ENCODE measurements at regions not wholly inside any gene's neighbourhood (a gene's known extent, or its start where the extent isn't known, plus 50 kb on each side); places are given as distances from the start of the nearest gene placed in this dataset.

DNA sequence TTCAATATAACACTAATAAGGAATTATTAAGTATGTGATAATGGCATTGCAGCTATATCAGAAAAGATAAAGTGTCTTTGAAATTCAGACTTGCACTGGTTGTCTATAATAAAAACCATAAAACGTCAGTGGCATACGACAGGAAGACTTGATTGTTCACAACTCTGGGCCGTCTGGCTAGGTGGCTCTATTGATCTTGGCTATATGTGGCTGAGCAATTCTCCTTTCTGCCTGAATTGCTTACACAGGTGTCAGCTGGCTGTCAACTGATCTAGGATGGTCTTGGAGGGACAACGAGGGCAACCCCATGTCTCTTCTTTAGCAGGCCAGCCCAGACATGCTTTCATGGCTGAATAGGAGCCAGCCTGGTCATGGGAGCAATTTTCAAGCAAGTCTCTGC is 359.1 kb downstream of the QKI start:
- H3K27me3 ChIP-seq (ENCODE audit: insufficient read depth, low read length, poor library complexity, severe bottlenecking), result no peaks in the 10 kb centered on the region
- TF ChIP-seq, protein P1, sequence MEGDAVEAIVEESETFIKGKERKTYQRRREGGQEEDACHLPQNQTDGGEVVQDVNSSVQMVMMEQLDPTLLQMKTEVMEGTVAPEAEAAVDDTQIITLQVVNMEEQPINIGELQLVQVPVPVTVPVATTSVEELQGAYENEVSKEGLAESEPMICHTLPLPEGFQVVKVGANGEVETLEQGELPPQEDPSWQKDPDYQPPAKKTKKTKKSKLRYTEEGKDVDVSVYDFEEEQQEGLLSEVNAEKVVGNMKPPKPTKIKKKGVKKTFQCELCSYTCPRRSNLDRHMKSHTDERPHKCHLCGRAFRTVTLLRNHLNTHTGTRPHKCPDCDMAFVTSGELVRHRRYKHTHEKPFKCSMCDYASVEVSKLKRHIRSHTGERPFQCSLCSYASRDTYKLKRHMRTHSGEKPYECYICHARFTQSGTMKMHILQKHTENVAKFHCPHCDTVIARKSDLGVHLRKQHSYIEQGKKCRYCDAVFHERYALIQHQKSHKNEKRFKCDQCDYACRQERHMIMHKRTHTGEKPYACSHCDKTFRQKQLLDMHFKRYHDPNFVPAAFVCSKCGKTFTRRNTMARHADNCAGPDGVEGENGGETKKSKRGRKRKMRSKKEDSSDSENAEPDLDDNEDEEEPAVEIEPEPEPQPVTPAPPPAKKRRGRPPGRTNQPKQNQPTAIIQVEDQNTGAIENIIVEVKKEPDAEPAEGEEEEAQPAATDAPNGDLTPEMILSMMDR (conservative IDR thresholded peaks at IDR 0.05; ENCODE audit: low read length), result no peak
- H3K4me2 ChIP-seq (ENCODE audit: low read depth, low read length, poor library complexity, severe bottlenecking), result no peak overlapping the region
- H3K4me3 ChIP-seq (ENCODE audit: low read length, poor library complexity, severe bottlenecking), result no peak overlapping the region
- H3K4me1 ChIP-seq (ENCODE audit: insufficient read depth, low read length, poor library complexity, severe bottlenecking), result no peaks in the 10 kb centered on the region
- no peaks in the 10 kb centered on the region for H3K79me2 ChIP-seq (ENCODE audit: insufficient read depth, low read length)
- no peaks in the 10 kb centered on the region for H3K9me3 ChIP-seq (ENCODE audit: insufficient read depth, low read depth, low read length)
- no peaks in the 10 kb centered on the region for H3K36me3 ChIP-seq (ENCODE audit: insufficient read depth, low read length)
- H3K9me2 ChIP-seq (replicated peaks; ENCODE audit: low read depth, low read length), result no peaks in the 10 kb centered on the region
- H3F3A ChIP-seq (ENCODE audit: low read depth), result no peaks in the 10 kb centered on the region
- H3K9ac ChIP-seq (ENCODE audit: low read depth, low read length, poor library complexity, severe bottlenecking), result no peak overlapping the region
- no peaks in the 10 kb centered on the region for H4K20me1 ChIP-seq (ENCODE audit: insufficient read depth, low read length, poor library complexity, severe bottlenecking)
- no peak overlapping the region for H2AFZ ChIP-seq (ENCODE audit: low read length)

DNA sequence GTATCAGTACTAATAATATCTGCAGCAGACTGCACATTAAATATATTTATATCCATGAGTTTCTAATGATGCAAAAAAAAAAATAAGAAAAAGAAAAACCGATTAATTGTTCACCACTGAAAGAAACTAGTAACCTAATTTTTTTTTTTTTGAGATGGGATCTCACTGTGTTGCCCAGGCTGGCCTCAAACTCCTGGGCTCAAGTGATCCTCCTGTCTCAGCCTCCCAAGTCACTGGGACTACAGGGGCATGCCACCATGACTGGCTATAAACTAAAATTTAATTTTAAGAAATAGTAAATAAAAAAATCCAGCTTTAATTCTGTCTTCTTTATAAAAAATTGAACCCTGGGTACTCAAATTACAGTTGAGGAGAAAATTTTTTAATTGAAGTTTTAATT is 358.2 kb downstream of the QKI start:
- no peak overlapping the region for H3K9ac ChIP-seq (ENCODE audit: low read depth, low read length, poor library complexity, severe bottlenecking)
- H3K4me3 ChIP-seq (ENCODE audit: low read length, poor library complexity, severe bottlenecking), result no peak overlapping the region
- no peak overlapping the region for H2AFZ ChIP-seq (ENCODE audit: low read length)
- TF ChIP-seq, protein P1 (conservative IDR thresholded peaks at IDR 0.05; ENCODE audit: low read length), result no peak
- no peak for TF ChIP-seq EZH2phosphoT487 (IDR thresholded peaks at IDR 0.05; ENCODE audit: borderline replicate concordance)
- H3K27me3 ChIP-seq (ENCODE audit: insufficient read depth, low read length, poor library complexity, severe bottlenecking), result no peaks in the 10 kb centered on the region
- no peaks in the 10 kb centered on the region for H3F3A ChIP-seq (ENCODE audit: low read depth)
- no peaks in the 10 kb centered on the region for H3K4me1 ChIP-seq (ENCODE audit: insufficient read depth, low read length, poor library complexity, severe bottlenecking)
- H3K36me3 ChIP-seq (ENCODE audit: insufficient read depth, low read length), result no peaks in the 10 kb centered on the region
- H3K9me3 ChIP-seq (ENCODE audit: insufficient read depth, low read depth, low read length), result no peaks in the 10 kb centered on the region
- H4K20me1 ChIP-seq (ENCODE audit: insufficient read depth, low read length, poor library complexity, severe bottlenecking), result no peaks in the 10 kb centered on the region
- no peak overlapping the region for H3K4me2 ChIP-seq (ENCODE audit: low read depth, low read length, poor library complexity, severe bottlenecking)
- H3K9me2 ChIP-seq (replicated peaks; ENCODE audit: low read depth, low read length), result no peaks in the 10 kb centered on the region
- H3K79me2 ChIP-seq (ENCODE audit: insufficient read depth, low read length), result no peaks in the 10 kb centered on the region

DNA sequence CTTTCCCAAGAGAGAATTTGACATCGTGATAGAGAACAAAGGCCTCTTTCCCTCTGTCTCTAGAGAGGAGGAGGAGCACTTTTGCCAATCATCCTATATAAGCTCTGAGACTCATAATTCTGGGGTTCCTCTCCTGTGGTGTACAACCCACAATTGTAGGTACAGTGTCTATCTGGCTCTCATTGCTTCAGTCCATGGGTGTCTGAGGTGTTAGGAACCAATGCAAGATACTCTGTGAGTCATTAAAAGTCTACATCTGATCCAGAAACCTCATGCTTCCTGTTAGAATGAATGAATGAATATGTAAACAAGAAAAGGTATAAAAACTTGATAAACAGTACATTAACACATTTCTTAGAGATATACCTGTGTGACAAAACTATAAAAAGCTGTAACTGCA is 356.7 kb downstream of the QKI start:
- Histone ChIP-seq H2AFZ (ENCODE audit: low read length) (no peak overlapping the region), H3K27me3 (ENCODE audit: insufficient read depth, low read length, poor library complexity, severe bottlenecking) (no peaks in the 10 kb centered on the region), H3K9me3 (ENCODE audit: insufficient read depth, low read depth, low read length) (no peaks in the 10 kb centered on the region), H3K9ac (ENCODE audit: low read depth, low read length, poor library complexity, severe bottlenecking) (no peak overlapping the region), H4K20me1 (ENCODE audit: insufficient read depth, low read length, poor library complexity, severe bottlenecking) (no peaks in the 10 kb centered on the region), H3F3A (ENCODE audit: low read depth) (no peaks in the 10 kb centered on the region), H3K36me3 (ENCODE audit: insufficient read depth, low read length) (no peaks in the 10 kb centered on the region), H3K4me2 (ENCODE audit: low read depth, low read length, poor library complexity, severe bottlenecking) (no peak overlapping the region), H3K79me2 (ENCODE audit: insufficient read depth, low read length) (no peaks in the 10 kb centered on the region), H3K9me2 (replicated peaks; ENCODE audit: low read depth, low read length) (no peaks in the 10 kb centered on the region), H3K4me1 (ENCODE audit: insufficient read depth, low read length, poor library complexity, severe bottlenecking) (no peaks in the 10 kb centered on the region), H3K4me3 (ENCODE audit: low read length, poor library complexity, severe bottlenecking) (no peak overlapping the region)
- TF ChIP-seq EZH2phosphoT487 (IDR thresholded peaks at IDR 0.05; ENCODE audit: borderline replicate concordance), result no peak
- TF ChIP-seq, protein P1 (conservative IDR thresholded peaks at IDR 0.05; ENCODE audit: low read length), result no peak
